IMR-90 (cell line): ENCODE measurements at regions not wholly inside any gene's neighbourhood (a gene's known extent, or its start where the extent isn't known, plus 50 kb on each side); places are given as distances from the start of the nearest gene placed in this dataset.

Experiments
- ATAC-seq: fragments of 200-7000 bp; cut with Tn5 transposase; 2 replicates; pipeline ENCODE4 v1.9.1; 2020; ENCODE audit warnings: low read depth, mild to moderate bottlenecking, moderate library complexity
- BruUV-seq: library from RNA; stranded (reverse); fragments of 400-500 nt; replicated peaks from 2 replicates; lab custom pipeline; 2021; lab: Mats Ljungman, UMichigan
- CTCF ChIA-PET: fragments of 300-600 bp; formaldehyde crosslinking; extraction: SDS; loops from one replicate; lab custom pipeline; 2021; ENCODE audit warnings: antibody characterized with exemption; lab: Yijun Ruan, JAX
- POLR2A ChIA-PET: fragments of 300-600 bp; sonication (Branson Sonifier 250); formaldehyde crosslinking; loops from one replicate; lab custom pipeline; 2022; ENCODE audit warnings: antibody characterized with exemption; ENCODE audit not compliant: unreplicated experiment; lab: Charles Lee
- DNase-seq: peaks from one replicate; pipeline ENCODE4 v3.0.0; 2013
- H2AFZ ChIP-seq: replicated peaks from 2 replicates; pipeline ENCODE3; 2013; ENCODE audit warnings: low read length, mild to moderate bottlenecking; ENCODE audit not compliant: poor library complexity
- H2AK5ac ChIP-seq: 2 replicates; pipeline ENCODE4 v1.6.1; 2013; ENCODE audit warnings: low read depth, low read length, inconsistent platforms
- H2AK9ac ChIP-seq: replicated peaks from 2 replicates; pipeline ENCODE3; 2013; ENCODE audit warnings: mild to moderate bottlenecking, low read depth, low read length, moderate library complexity; ENCODE audit not compliant: poor library complexity
- H2BK120ac ChIP-seq: 2 replicates; pipeline ENCODE4 v1.6.1; 2013; ENCODE audit warnings: low read depth, low read length, inconsistent platforms
- H2BK15ac ChIP-seq: 3 replicates; pipeline ENCODE4 v1.6.1; 2013; ENCODE audit warnings: low read depth, low read length, inconsistent platforms
- H2BK20ac ChIP-seq: 2 replicates; pipeline ENCODE4 v1.6.1; 2013; ENCODE audit warnings: low read depth, mild to moderate bottlenecking, inconsistent platforms, low read length, moderate library complexity
- H2BK5ac ChIP-seq: 2 replicates; pipeline ENCODE4 v1.6.1; 2013; ENCODE audit warnings: mild to moderate bottlenecking, low read depth, low read length, inconsistent platforms; ENCODE audit not compliant: poor library complexity, severe bottlenecking
- H3K14ac ChIP-seq: replicated peaks from 2 replicates; pipeline ENCODE4 v1.6.1; 2013; ENCODE audit warnings: low read depth, low read length, inconsistent platforms
- H3K18ac ChIP-seq: 2 replicates; pipeline ENCODE4 v1.6.1; 2013; ENCODE audit warnings: low read depth, low read length, control low read depth
- H3K23ac ChIP-seq: 2 replicates; pipeline ENCODE4 v1.6.1; 2013; ENCODE audit warnings: low read depth, low read length, inconsistent platforms
- H3K27ac ChIP-seq: 2 replicates; pipeline ENCODE4 v1.5.1; 2013; ENCODE audit warnings: mild to moderate bottlenecking, control low read depth, low read length; ENCODE audit not compliant: insufficient read depth
- H3K27me3 ChIP-seq: 2 replicates; pipeline ENCODE4 v1.6.1; 2013; ENCODE audit warnings: low read length; ENCODE audit not compliant: control insufficient read depth, insufficient read depth
- H3K36me3 ChIP-seq: 2 replicates; pipeline ENCODE4 v1.6.1; 2013; ENCODE audit warnings: low read length, mixed read lengths; ENCODE audit not compliant: control insufficient read depth, insufficient read depth
- H3K4ac ChIP-seq: 2 replicates; pipeline ENCODE4 v1.6.1; 2013; ENCODE audit warnings: low read depth, low read length, inconsistent platforms
- H3K4me1 ChIP-seq: 2 replicates; pipeline ENCODE4 v1.6.1; 2013; ENCODE audit warnings: low read length, mixed read lengths; ENCODE audit not compliant: control insufficient read depth, insufficient read depth
- H3K4me2 ChIP-seq: 2 replicates; pipeline ENCODE4 v1.6.1; 2013; ENCODE audit warnings: low read depth, mild to moderate bottlenecking, control low read depth, low read length, moderate library complexity
- H3K4me3 ChIP-seq: 2 replicates; pipeline ENCODE4 v1.5.1; 2013; ENCODE audit warnings: low read depth, mild to moderate bottlenecking, control low read depth, low read length, moderate library complexity; ENCODE audit not compliant: insufficient read depth
- H3K56ac ChIP-seq: 2 replicates; pipeline ENCODE4 v1.6.1; 2013; ENCODE audit warnings: low read length, inconsistent platforms; ENCODE audit not compliant: insufficient read depth; ENCODE audit errors: extremely low read depth
- H3K79me1 ChIP-seq, 2 experiments: 2 replicates each; pipeline ENCODE4 v1.6.1; 2013; ENCODE audit warnings: low read length in 2 of 2, inconsistent platforms in 1 of 2, low read depth in 1 of 2
- H3K9ac ChIP-seq: 2 replicates; pipeline ENCODE4 v1.6.1; 2013; ENCODE audit warnings: low read depth, low read length, control low read depth
- H3K9me1 ChIP-seq: 2 replicates; pipeline ENCODE4 v1.6.1; 2013; ENCODE audit warnings: low read length, inconsistent platforms; ENCODE audit not compliant: insufficient read depth
- H3K9me3 ChIP-seq: 2 replicates; pipeline ENCODE4 v1.6.1; 2013; ENCODE audit warnings: low read length; ENCODE audit not compliant: control insufficient read depth, insufficient read depth
- H4K20me1 ChIP-seq: 2 replicates; pipeline ENCODE4 v1.6.1; 2013; ENCODE audit warnings: low read length, inconsistent platforms; ENCODE audit not compliant: insufficient read depth
- H4K5ac ChIP-seq: 2 replicates; pipeline ENCODE4 v1.6.1; 2013; ENCODE audit warnings: mild to moderate bottlenecking, low read depth, low read length, control low read depth
- H4K8ac ChIP-seq, 2 experiments: 2 replicates each; pipeline ENCODE4 v1.6.1; 2013; ENCODE audit warnings: low read depth in 2 of 2, low read length in 2 of 2, control low read depth in 1 of 2, inconsistent platforms in 1 of 2
- H4K91ac ChIP-seq: 2 replicates; pipeline ENCODE4 v1.6.1; 2013; ENCODE audit warnings: low read depth, low read length, inconsistent platforms; ENCODE audit not compliant: insufficient read depth
- BHLHE40 ChIP-seq: fragments of 150-350 bp; IDR thresholded peaks from 2 replicates; pipeline ENCODE4 v1.6.1; 2016; ENCODE audit warnings: mild to moderate bottlenecking, low read depth, low read length
- CEBPB ChIP-seq: IDR thresholded peaks from 2 replicates; pipeline ENCODE4 v1.6.1; 2012; ENCODE audit warnings: low read depth, low read length, improper control_type of control experiment
- CHD1 ChIP-seq: IDR thresholded peaks from 2 replicates; pipeline ENCODE4 v1.6.1; 2012; ENCODE audit warnings: low read depth, low read length, improper control_type of control experiment
- CTCF ChIP-seq: conservative IDR thresholded peaks from 2 replicates; pipeline ENCODE4 v1.5.1; 2012; ENCODE audit warnings: mild to moderate bottlenecking, low read depth, low read length, improper control_type of control experiment
- ELK1 ChIP-seq: fragments of 150-350 bp; IDR thresholded peaks from 2 replicates; pipeline ENCODE4 v1.6.1; 2016; ENCODE audit warnings: low read depth, mild to moderate bottlenecking, low read length, moderate library complexity, borderline replicate concordance
- FOS ChIP-seq: fragments of 150-350 bp; IDR thresholded peaks from 2 replicates; pipeline ENCODE4 v1.6.1; 2016; ENCODE audit warnings: low read depth, low read length
- MAFK ChIP-seq: IDR thresholded peaks from 2 replicates; pipeline ENCODE4 v1.6.1; 2012; ENCODE audit warnings: low read depth, low read length, improper control_type of control experiment
- MAZ ChIP-seq: IDR thresholded peaks from 2 replicates; pipeline ENCODE4 v1.6.1; 2012; ENCODE audit warnings: low read depth, mild to moderate bottlenecking, low read length, improper control_type of control experiment, moderate library complexity, borderline replicate concordance
- MXI1 ChIP-seq: IDR thresholded peaks from 2 replicates; pipeline ENCODE4 v1.6.1; 2012; ENCODE audit warnings: low read depth, mild to moderate bottlenecking, low read length, moderate library complexity, borderline replicate concordance
- NFE2L2 ChIP-seq: fragments of 150-350 bp; IDR thresholded peaks from 2 replicates; pipeline ENCODE4 v1.6.1; 2016; ENCODE audit warnings: low read depth, mild to moderate bottlenecking, low read length
- POLR2A ChIP-seq: IDR thresholded peaks from 2 replicates; pipeline ENCODE4 v1.6.1; 2012; ENCODE audit warnings: mild to moderate bottlenecking, low read depth, low read length
- RAD21 ChIP-seq: IDR thresholded peaks from 2 replicates; pipeline ENCODE4 v1.6.1; 2012; ENCODE audit warnings: low read length, improper control_type of control experiment
- RCOR1 ChIP-seq: IDR thresholded peaks from 2 replicates; pipeline ENCODE4 v1.6.1; 2012; ENCODE audit warnings: mild to moderate bottlenecking, low read length, improper control_type of control experiment; ENCODE audit not compliant: insufficient replicate concordance
- RFX5 ChIP-seq: IDR thresholded peaks from 2 replicates; pipeline ENCODE4 v1.8.0; 2012; ENCODE audit warnings: low read depth, mild to moderate bottlenecking, low read length, moderate library complexity
- SMC3 ChIP-seq: fragments of 150-350 bp; IDR thresholded peaks from 2 replicates; pipeline ENCODE4 v1.6.1; 2016; ENCODE audit warnings: low read depth, mild to moderate bottlenecking, antibody characterized with exemption, low read length, moderate library complexity
- USF2 ChIP-seq: fragments of 150-350 bp; IDR thresholded peaks from 2 replicates; pipeline ENCODE4 v1.6.1; 2017; ENCODE audit warnings: mild to moderate bottlenecking, antibody characterized with exemption, low read length, low read depth
- WGBS, 2 experiments: methylation state at CpG; one replicate each; pipeline versions ENCODE4 v1.1.5 to v1.1.7; 2013; ENCODE audit warnings: missing lambda C conversion rate in 2 of 2; ENCODE audit not compliant: insufficient read length in 1 of 2; ENCODE audit errors: extremely low coverage in 2 of 2; 5-methylcytosine and 5-hydroxymethylcytosine counted together
- dilution Hi-C: fragments of 300-500 bp; cut with HindIII; formaldehyde crosslinking; loops from one replicate; pipeline ENCODE4 v1.14.3; 2018; ENCODE audit warnings: low sequenced_read_pairs; ENCODE audit not compliant: unreplicated experiment
- in situ Hi-C: fragments of 300-500 bp; cut with MboI; formaldehyde crosslinking; loops from 3 replicates; pipeline ENCODE4 v1.14.3; 2019; ENCODE audit warnings: low sequenced_read_pairs, inconsistent platforms, mixed read lengths
- intact Hi-C: fragments of 100-400 bp; cut with micrococcal nuclease; formaldehyde crosslinking; loops from 2 replicates; pipeline ENCODE4 v1.10.0; 2022

DNA sequence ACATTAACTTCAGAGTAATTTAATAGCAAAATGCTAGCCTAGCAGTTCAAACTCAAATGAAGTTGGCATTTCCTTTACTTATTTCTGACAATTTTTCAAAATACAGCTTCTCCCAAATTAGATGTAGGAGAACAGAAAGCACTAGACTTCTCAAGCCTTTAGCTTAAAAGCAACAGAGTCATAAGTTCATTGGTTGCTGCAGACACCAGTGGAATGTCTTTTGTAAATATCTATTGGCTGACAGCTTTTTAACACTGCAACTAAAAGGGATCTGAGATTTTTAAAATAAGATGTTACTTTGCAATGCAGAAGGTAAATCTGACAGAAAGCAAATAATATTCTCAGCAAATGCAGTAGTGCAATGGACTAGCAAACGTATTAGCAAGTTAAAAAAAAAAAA is 259.3 kb downstream of the TBL1XR1 start:
- Histone ChIP-seq H2BK5ac (no peak overlapping the region), H3K27ac (no peak overlapping the region), H3K27me3 (no peaks in the 10 kb centered on the region), H3K9ac (no peak overlapping the region), H3K36me3 (no peaks in the 10 kb centered on the region), H2BK20ac (no peak overlapping the region), H3K4me3 (no peak overlapping the region), H3K9me1 (no peaks in the 10 kb centered on the region), H3K79me1 (no peaks in the 10 kb centered on the region), H4K20me1 (no peaks in the 10 kb centered on the region), H3K14ac (no peak overlapping the region), H2AK9ac (no peak overlapping the region), H4K91ac (no peak overlapping the region), H3K18ac (no peak overlapping the region), H3K4me1 (no peaks in the 10 kb centered on the region), H3K4me2 (no peak overlapping the region), H3K56ac (no peak overlapping the region), H3K23ac (no peak overlapping the region), H2AFZ (no peak overlapping the region), H2BK15ac (no peak overlapping the region), H4K5ac (no peak overlapping the region), H3K9me3 (no peaks in the 10 kb centered on the region), H2BK120ac (no peak overlapping the region), H2AK5ac (no peak overlapping the region), H3K4ac (no peak overlapping the region), H4K8ac (no peak overlapping the region)
- peak; percentile 20 for DNase-seq
- intact Hi-C loops: loop anchor here (2.0 to 10.0 kb wide), 2 partner anchors 273 to 507 kb away; no protein-coding TSS in a partner anchor
- ChIA-PET CTCF (interaction anchor here (0.6 to 1.9 kb wide), 5 partner anchors 10 to 423 kb away, joined by 3 to 8 read pairs (median 5); no protein-coding TSS in a partner anchor), POLR2A (no interaction called here)
- WGBS, 2 experiments: no CpG with 5 or more reads among the region's 1 CpG
- BruUV-seq: no TSS peak
- ATAC-seq: peak; percentile 77
- TF ChIP-seq NFE2L2 (no peak), MAZ (no peak), FOS (no peak), RCOR1 (no peak), BHLHE40 (no peak), RFX5 (no peak), MAFK (no peak), SMC3 (no peak), CEBPB (no peak), USF2 (no peak), CTCF (no peak), ELK1 (no peak), MXI1 (no peak), POLR2A (no peak), RAD21 (no peak), CHD1 (no peak)
- in situ Hi-C loops: no loop called here
- dilution Hi-C loops: no loop called here
